CD4-positive, CD25-positive, alpha-beta regulatory T cell (primary cell): ENCODE measurements at regions not wholly inside any gene's neighbourhood (a gene's known extent, or its start where the extent isn't known, plus 50 kb on each side); places are given as distances from the start of the nearest gene placed in this dataset.
"Not testable (repeated sequence)": the region's sequence is repeated elsewhere in the genome, so short reads cannot be mapped to it uniquely, and the experiment has no call there.

ENCODE experiments used
- ATAC-seq, 2 donors: fragments of 150-1000 bp; cut with Tn5 transposase; one replicate each; pipeline ENCODE4 v1.10.0; 2021; ENCODE audit warnings: low read depth in 2 of 2, moderate number of reproducible peaks in 2 of 2, moderate library complexity in 1 of 2
- DNase-seq, 3 donors: peaks; one replicate each; pipeline versions ENCODE4 v3.0.0 to v3.0.0-alpha.2; 2012 to 2022; ENCODE audit warnings: mixed read lengths in 1 of 3
- H3K27ac ChIP-seq: one replicate; pipeline ENCODE4 v1.7.0; 2013; ENCODE audit warnings: mild to moderate bottlenecking, low read length; ENCODE audit not compliant: insufficient read depth, poor library complexity, severe bottlenecking
- H3K27me3 ChIP-seq: one replicate; pipeline ENCODE4 v1.7.0; 2013; ENCODE audit warnings: low read length; ENCODE audit not compliant: control insufficient read depth, insufficient read depth
- H3K36me3 ChIP-seq: one replicate; pipeline ENCODE4 v1.7.0; 2013; ENCODE audit warnings: mild to moderate bottlenecking, low read length, moderate library complexity; ENCODE audit not compliant: control insufficient read depth, insufficient read depth
- H3K4me1 ChIP-seq: 2 replicates; pipeline ENCODE4 v1.7.0; 2013; ENCODE audit warnings: mild to moderate bottlenecking, low read length; ENCODE audit not compliant: insufficient read depth, control insufficient read depth, poor library complexity, severe bottlenecking
- H3K4me3 ChIP-seq: one replicate; pipeline ENCODE4 v1.7.0; 2013; ENCODE audit warnings: low read depth, mild to moderate bottlenecking, low read length, moderate library complexity
- H3K9me3 ChIP-seq, 2 experiments: 1 replicate in 1 of 2; 2 replicates in 1 of 2; pipeline ENCODE4 v1.7.0; 2013; ENCODE audit warnings: low read length in 2 of 2, mild to moderate bottlenecking in 1 of 2, moderate library complexity in 1 of 2; ENCODE audit not compliant: control insufficient read depth in 2 of 2
- H3K27ac Mint-ChIP-seq, 3 donors: one replicate each; pipeline ENCODE4 v1.8.0; 2020 to 2022; ENCODE audit warnings: mild to moderate bottlenecking in 3 of 3, mixed read lengths in 3 of 3, moderate library complexity in 2 of 3
- H3K27me3 Mint-ChIP-seq: one replicate; pipeline ENCODE4 v1.8.0; 2022; ENCODE audit warnings: mild to moderate bottlenecking, mixed read lengths
- H3K36me3 Mint-ChIP-seq: one replicate; pipeline ENCODE4 v1.8.0; 2020; ENCODE audit warnings: mixed read lengths
- H3K4me1 Mint-ChIP-seq, 4 donors: one replicate each; pipeline ENCODE4 v1.8.0; 2020 to 2022; ENCODE audit warnings: mixed read lengths in 4 of 4, mild to moderate bottlenecking in 1 of 4
- H3K4me3 Mint-ChIP-seq, 4 donors: one replicate each; pipeline ENCODE4 v1.8.0; 2020 to 2022; ENCODE audit warnings: mild to moderate bottlenecking in 4 of 4, mixed read lengths in 4 of 4, moderate library complexity in 3 of 4
- H3K9me3 Mint-ChIP-seq, 7 donors: one replicate each; pipeline ENCODE4 v1.8.0; 2020 to 2022; ENCODE audit warnings: mixed read lengths in 7 of 7, mild to moderate bottlenecking in 3 of 7, moderate library complexity in 2 of 7

DNA sequence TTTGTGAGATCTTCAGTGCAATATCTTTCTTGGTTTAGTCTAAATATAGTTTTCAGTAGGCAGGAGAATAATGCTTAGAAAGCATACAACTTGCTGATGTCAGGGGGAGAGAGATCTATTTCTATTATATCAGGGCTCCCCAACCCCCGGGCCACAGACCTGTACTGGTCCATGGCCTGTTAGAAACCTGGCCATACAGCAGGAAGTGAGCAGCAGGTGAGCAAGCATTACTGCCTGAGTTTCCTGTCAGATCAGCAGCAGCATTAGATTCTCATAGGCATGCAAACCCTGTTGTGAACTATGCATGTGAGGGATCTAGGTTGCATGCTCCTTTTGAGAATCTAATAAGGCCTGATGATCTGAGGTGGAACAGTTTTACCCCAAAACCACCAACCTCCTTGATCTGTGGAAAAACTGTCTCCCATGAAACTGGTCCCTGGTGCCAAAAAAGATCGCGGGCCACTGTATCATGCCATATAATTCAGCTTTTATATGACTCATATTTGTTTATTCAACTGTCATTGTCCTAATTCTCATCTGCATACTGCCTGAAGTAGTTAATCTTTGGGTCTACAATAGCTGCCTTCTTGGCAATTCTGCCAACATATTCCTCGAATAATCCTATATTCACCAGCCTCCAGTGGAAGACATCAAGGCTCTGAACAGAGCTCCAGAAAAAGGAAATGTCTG lies 163.6 kb upstream of the DYRK2 start:
- peaks cover 2 to 12% (median 6%) of the 10 kb centered on the region in 7 donors for H3K9me3 Mint-ChIP-seq
- peaks cover 5% of the 10 kb centered on the region for H3K36me3 Mint-ChIP-seq
- H3K27me3 ChIP-seq, result no peaks in the 10 kb centered on the region
- H3K27ac ChIP-seq, result peak overlapping the region; percentile 65
- peak overlapping the region; percentile 83 to 96 (median 95) for H3K27ac Mint-ChIP-seq
- peak overlapping the region; percentile 12 to 72 (median 51) for H3K4me3 Mint-ChIP-seq
- peaks cover 22 to 44% (median 38%) of the 10 kb centered on the region in 4 donors for H3K4me1 Mint-ChIP-seq
- no peaks in the 10 kb centered on the region for H3K27me3 Mint-ChIP-seq
- peaks cover 42% of the 10 kb centered on the region for H3K4me1 ChIP-seq
- H3K4me3 ChIP-seq, result peak overlapping the region; percentile 34
- H3K36me3 ChIP-seq, result no peaks in the 10 kb centered on the region
- peak in 2 of 3 donors; percentile 36 to 41 for DNase-seq
- peak; percentile 59 to 66 for ATAC-seq
- peaks cover 15 to 23% of the 10 kb centered on the region in 2 experiments for H3K9me3 ChIP-seq

DNA sequence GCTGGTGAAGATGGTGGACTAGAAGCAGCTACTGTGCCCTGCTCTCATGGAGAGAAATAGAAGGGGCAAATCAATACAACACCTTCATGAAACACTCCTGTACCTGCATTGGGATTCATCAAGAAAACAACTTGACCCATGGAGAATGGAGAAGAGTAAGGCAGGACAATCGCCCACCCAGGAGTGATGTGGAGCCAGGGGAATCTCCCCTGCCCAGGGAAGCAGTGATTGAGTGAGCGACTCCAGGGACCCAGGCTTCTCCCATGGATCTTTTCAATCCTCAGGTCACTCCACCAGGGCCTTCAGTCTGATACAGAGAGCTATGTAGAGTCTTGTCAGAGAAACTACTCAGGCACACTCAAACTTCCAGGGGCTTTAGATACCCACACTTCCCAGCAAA lies 161.9 kb upstream of the DYRK2 start:
- Mint-ChIP-seq H3K9me3 (peaks cover 2 to 21% (median 7%) of the 10 kb centered on the region in 7 donors), H3K4me3 (no peak overlapping the region), H3K27ac (peak overlapping the region in 1 of 3 donors; percentile 60), H3K36me3 (peaks cover 5% of the 10 kb centered on the region), H3K27me3 (no peaks in the 10 kb centered on the region), H3K4me1 (peaks cover 22 to 42% (median 37%) of the 10 kb centered on the region in 4 donors)
- Histone ChIP-seq H3K4me3 (no peak overlapping the region), H3K27me3 (no peaks in the 10 kb centered on the region), H3K36me3 (no peaks in the 10 kb centered on the region), H3K27ac (no peak overlapping the region), H3K9me3 (peaks cover 19 to 28% of the 10 kb centered on the region in 2 experiments), H3K4me1 (peaks cover 42% of the 10 kb centered on the region)
- no peak for ATAC-seq
- no peak for DNase-seq

DNA sequence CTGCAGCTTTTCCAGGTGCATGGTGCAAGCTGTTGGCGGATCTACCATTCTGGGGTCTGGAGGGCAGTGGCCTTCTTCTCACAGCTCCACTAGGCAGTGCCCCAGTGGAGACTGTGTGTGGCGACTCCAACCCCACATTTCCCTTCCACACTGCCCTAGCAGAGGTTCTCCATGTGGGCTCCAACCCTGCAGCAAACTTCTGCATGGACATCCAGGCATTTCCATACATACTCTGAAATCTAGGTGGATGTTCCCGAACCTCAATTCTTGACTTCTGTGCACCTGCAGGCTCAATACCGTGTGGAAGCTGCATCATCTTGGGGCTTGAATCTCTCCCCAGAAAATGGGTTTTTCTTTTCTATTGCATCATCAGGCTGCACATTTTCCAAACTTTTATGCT lies 160.2 kb upstream of the DYRK2 start:
- not testable (repeated sequence) for H3K4me3 ChIP-seq, H3K27me3 Mint-ChIP-seq, H3K27ac Mint-ChIP-seq, H3K27ac ChIP-seq, DNase-seq, ATAC-seq, H3K36me3 ChIP-seq, H3K4me3 Mint-ChIP-seq, H3K36me3 Mint-ChIP-seq, H3K27me3 ChIP-seq
- Mint-ChIP-seq H3K4me1 (peaks cover 10 to 29% (median 27%) of the 10 kb centered on the region in 4 donors), H3K9me3 (peaks cover 4 to 23% (median 15%) of the 10 kb centered on the region in 7 donors)
- H3K9me3 ChIP-seq, result peaks cover 22 to 33% of the 10 kb centered on the region in 2 experiments
- peaks cover 29% of the 10 kb centered on the region for H3K4me1 ChIP-seq

DNA sequence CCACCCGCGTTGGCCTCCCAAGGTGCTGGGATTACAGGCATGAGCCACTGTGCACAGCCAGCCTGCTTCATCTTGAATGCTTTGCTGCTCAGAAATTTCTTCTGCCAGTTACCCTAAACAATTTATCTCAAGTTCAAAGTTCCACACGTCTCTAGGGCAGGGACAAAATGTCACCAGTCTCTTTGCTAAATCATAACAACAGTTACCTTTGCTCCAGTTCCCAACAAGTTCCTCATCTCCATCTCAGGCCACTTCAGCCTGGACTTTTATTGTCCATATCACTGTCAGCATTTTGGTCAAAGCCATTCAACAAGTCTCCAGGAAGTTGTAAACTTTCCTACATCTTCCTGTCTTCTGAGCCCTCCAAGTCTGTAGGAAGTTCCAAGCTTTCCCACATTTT lies 159.5 kb upstream of the DYRK2 start:
- H3K27me3 Mint-ChIP-seq, result no peaks in the 10 kb centered on the region
- Histone ChIP-seq H3K36me3 (no peaks in the 10 kb centered on the region), H3K9me3 (peaks cover 22 to 33% of the 10 kb centered on the region in 2 experiments), H3K27ac (no peak overlapping the region), H3K4me1 (peaks cover 22% of the 10 kb centered on the region), H3K4me3 (no peak overlapping the region), H3K27me3 (no peaks in the 10 kb centered on the region)
- peaks cover 5% of the 10 kb centered on the region for H3K36me3 Mint-ChIP-seq
- peaks cover 4 to 23% (median 21%) of the 10 kb centered on the region in 4 donors for H3K4me1 Mint-ChIP-seq
- DNase-seq, result no peak
- H3K9me3 Mint-ChIP-seq, result peaks cover 4 to 23% (median 15%) of the 10 kb centered on the region in 7 donors
- H3K27ac Mint-ChIP-seq, result peak overlapping the region in 1 of 3 donors; percentile 56
- no peak for ATAC-seq
- H3K4me3 Mint-ChIP-seq, result no peak overlapping the region

DNA sequence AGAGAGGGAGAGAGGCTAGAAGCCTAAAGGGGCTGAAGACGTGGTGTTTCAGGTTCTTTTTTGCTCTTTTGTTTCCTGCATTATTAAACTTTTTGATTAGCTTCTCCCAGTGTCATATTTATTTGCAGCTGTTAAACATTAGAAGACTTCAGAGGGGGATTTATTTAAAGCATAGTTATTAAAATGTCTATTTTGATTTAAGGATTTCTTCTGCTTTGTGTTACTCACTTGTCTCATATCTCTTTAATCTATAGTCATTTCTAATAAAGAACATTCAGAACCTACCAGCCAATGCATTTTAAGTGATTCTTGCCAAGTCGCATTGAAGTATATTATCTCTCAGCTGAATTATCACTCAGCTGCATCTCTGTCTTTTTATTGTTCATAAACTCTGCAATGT lies 152.0 kb upstream of the DYRK2 start:
- Mint-ChIP-seq H3K36me3 (no peaks in the 10 kb centered on the region), H3K27ac (peak overlapping the region in 1 of 3 donors; percentile 47), H3K4me3 (no peak overlapping the region), H3K27me3 (peaks cover 12% of the 10 kb centered on the region), H3K4me1 (peaks cover 14 to 22% (median 19%) of the 10 kb centered on the region in 4 donors), H3K9me3 (peaks cover 2 to 15% (median 9%) of the 10 kb centered on the region in 7 donors)
- Histone ChIP-seq H3K27me3 (no peaks in the 10 kb centered on the region), H3K36me3 (no peaks in the 10 kb centered on the region), H3K4me1 (no peaks in the 10 kb centered on the region), H3K9me3 (peaks cover 4 to 6% of the 10 kb centered on the region in 2 experiments), H3K4me3 (no peak overlapping the region), H3K27ac (no peak overlapping the region)
- ATAC-seq (no peak), DNase-seq (no peak)

DNA sequence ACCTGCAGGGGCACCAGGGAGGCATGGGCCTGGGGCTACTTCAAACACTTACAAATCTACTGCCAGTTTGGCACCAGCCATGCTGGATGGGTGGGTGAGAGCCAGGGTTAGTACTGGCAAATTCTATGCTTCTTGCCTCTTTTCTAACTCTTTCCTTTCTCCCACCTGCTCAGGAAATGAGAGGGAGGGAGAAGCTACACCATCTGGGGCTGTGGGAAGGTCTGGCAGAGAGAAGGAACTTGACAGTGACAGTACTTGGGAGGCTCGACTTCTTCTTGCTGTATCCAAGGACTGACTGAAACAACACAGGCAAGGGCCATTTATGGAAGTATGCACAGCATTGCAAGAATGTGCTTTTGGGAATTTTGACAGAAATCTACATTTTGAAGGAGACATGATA lies 149.6 kb upstream of the DYRK2 start:
- DNase-seq (no peak), ATAC-seq (no peak)
- no peak overlapping the region for H3K27ac ChIP-seq
- Mint-ChIP-seq H3K27me3 (peaks cover 12% of the 10 kb centered on the region), H3K9me3 (peaks cover 0 to 5% (median 0%) of the 10 kb centered on the region in 7 donors), H3K27ac (peak overlapping the region in 1 of 3 donors; percentile 45), H3K4me3 (no peak overlapping the region), H3K36me3 (no peaks in the 10 kb centered on the region), H3K4me1 (peaks cover 23 to 37% (median 29%) of the 10 kb centered on the region in 4 donors)
- H3K4me3 ChIP-seq, result no peak overlapping the region
- no peaks in the 10 kb centered on the region for H3K36me3 ChIP-seq
- no peaks in the 10 kb centered on the region for H3K9me3 ChIP-seq
- H3K27me3 ChIP-seq, result no peaks in the 10 kb centered on the region
- H3K4me1 ChIP-seq, result no peaks in the 10 kb centered on the region

DNA sequence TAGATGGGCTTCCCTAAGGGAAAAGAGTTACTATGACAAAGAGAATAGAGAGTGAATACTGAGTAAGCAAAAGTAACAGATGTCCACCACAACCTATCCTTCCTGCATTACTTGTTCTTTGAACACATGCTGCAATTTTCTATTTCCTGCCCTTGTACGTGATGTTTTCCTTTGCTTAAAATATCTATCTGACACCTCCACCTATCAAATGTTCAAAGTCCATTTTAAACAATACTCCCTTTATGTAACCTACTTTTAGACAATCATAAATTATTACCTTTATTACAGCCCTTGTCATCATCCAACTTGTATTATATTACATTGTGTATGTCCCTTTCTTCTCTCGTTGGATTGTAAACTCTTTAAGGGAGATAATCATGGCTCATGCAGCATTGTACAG lies 147.2 kb upstream of the DYRK2 start:
- Mint-ChIP-seq H3K9me3 (peaks cover 0 to 5% (median 0%) of the 10 kb centered on the region in 7 donors), H3K4me3 (no peak overlapping the region), H3K27ac (no peak overlapping the region), H3K27me3 (peaks cover 12% of the 10 kb centered on the region), H3K4me1 (peaks cover 23 to 40% (median 27%) of the 10 kb centered on the region in 4 donors), H3K36me3 (no peaks in the 10 kb centered on the region)
- ATAC-seq, result no peak
- Histone ChIP-seq H3K27ac (no peak overlapping the region), H3K27me3 (no peaks in the 10 kb centered on the region), H3K36me3 (no peaks in the 10 kb centered on the region), H3K4me1 (no peaks in the 10 kb centered on the region), H3K4me3 (no peak overlapping the region), H3K9me3 (no peaks in the 10 kb centered on the region)
- DNase-seq, result peak in 1 of 3 donors; percentile 12

DNA sequence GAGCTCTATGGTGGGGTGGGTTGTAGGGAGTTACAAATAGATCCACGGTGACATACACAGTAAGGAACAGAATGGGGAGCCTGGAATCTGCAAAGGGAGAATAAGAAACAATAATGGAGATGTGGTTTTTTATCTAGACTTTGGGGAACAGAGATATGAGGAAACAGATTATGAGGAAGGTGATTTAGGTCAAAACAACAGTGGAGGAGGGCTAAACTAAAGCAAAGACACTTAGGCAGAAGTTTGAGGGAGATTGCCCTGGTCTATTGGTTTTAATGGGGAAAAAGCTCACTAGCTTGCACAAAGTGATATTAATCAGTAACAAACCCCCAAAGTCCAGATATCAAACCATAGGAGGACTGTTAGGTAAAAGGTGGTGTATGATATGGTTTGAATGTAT lies 144.5 kb upstream of the DYRK2 start:
- no peak overlapping the region for H3K4me3 Mint-ChIP-seq
- H3K27ac Mint-ChIP-seq, result peak overlapping the region in 2 of 3 donors; percentile 14 to 38
- Histone ChIP-seq H3K4me3 (no peak overlapping the region), H3K4me1 (no peaks in the 10 kb centered on the region), H3K9me3 (no peaks in the 10 kb centered on the region), H3K27me3 (no peaks in the 10 kb centered on the region), H3K36me3 (no peaks in the 10 kb centered on the region), H3K27ac (no peak overlapping the region)
- no peaks in the 10 kb centered on the region for H3K36me3 Mint-ChIP-seq
- H3K27me3 Mint-ChIP-seq, result no peaks in the 10 kb centered on the region
- no peak for ATAC-seq
- peaks cover 17 to 39% (median 24%) of the 10 kb centered on the region in 4 donors for H3K4me1 Mint-ChIP-seq
- H3K9me3 Mint-ChIP-seq, result peaks cover 0 to 1% (median 0%) of the 10 kb centered on the region in 7 donors
- no peak for DNase-seq
